ENCODE measurements at regions not wholly inside any gene's neighbourhood (a gene's known extent, or its start where the extent isn't known, plus 50 kb on each side); places are given as distances from the start of the nearest gene placed in this dataset.
A peak's percentile ranks its signal among the peaks of the same experiment; 100 is the strongest.
"Not testable (repeated sequence)": the region's sequence is repeated elsewhere in the genome, so short reads cannot be mapped to it uniquely, and the experiment has no call there.

GRCh38 chr2:19627359-19627758 lies 268.9 kb upstream of the OSR1 start:
- CTCF ChIA-PET, result interaction anchor here (0.7 kb wide), 1 partner anchor 10 kb away, joined by 3 read pairs; no protein-coding TSS in a partner anchor
- POLR2A ChIA-PET, result no interaction called here
- Histone ChIP-seq H3K36me3 (ENCODE audit: control insufficient read depth, insufficient read depth, low read length) (no peaks in the 10 kb centered on the region), H3K4me3 (ENCODE audit: low read depth, low read length) (no peak overlapping the region), H3K27me3 (ENCODE audit: control insufficient read depth, insufficient read depth, low read length) (no peaks in the 10 kb centered on the region; the same call in 1 of the 2 replicates)
- DNase-seq (ENCODE audit: low read depth), result no peak
- TF ChIP-seq, protein P1, sequence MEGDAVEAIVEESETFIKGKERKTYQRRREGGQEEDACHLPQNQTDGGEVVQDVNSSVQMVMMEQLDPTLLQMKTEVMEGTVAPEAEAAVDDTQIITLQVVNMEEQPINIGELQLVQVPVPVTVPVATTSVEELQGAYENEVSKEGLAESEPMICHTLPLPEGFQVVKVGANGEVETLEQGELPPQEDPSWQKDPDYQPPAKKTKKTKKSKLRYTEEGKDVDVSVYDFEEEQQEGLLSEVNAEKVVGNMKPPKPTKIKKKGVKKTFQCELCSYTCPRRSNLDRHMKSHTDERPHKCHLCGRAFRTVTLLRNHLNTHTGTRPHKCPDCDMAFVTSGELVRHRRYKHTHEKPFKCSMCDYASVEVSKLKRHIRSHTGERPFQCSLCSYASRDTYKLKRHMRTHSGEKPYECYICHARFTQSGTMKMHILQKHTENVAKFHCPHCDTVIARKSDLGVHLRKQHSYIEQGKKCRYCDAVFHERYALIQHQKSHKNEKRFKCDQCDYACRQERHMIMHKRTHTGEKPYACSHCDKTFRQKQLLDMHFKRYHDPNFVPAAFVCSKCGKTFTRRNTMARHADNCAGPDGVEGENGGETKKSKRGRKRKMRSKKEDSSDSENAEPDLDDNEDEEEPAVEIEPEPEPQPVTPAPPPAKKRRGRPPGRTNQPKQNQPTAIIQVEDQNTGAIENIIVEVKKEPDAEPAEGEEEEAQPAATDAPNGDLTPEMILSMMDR (IDR thresholded peaks at IDR 0.05; ENCODE audit: insufficient read depth, low read depth, low read length), result no peak

DNA sequence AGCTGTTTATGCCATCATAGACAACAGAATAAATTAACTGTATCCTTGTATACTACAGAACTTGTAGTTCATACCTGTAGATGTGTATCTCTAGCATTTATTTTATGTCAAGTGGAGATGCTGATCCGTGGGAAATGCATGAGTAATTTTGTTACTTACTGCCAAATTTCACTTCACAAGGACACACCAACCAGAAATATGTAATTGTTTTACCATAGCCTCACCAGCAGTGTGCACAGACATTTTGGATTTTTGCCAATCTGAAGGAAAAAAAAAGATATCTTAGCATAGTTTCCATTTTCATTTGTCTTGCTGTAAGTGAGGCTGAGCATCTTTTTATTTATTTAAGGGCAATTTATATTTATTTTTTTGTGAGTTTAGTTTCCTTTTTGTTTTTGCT lies 265.1 kb upstream of the OSR1 start:
- no peaks in the 10 kb centered on the region for H3K27me3 ChIP-seq (ENCODE audit: control insufficient read depth, insufficient read depth, low read length)
- H3K36me3 ChIP-seq (ENCODE audit: control insufficient read depth, insufficient read depth, low read length), result no peaks in the 10 kb centered on the region
- ChIA-PET CTCF (no interaction called here), POLR2A (no interaction called here)
- TF ChIP-seq, protein P1 (IDR thresholded peaks at IDR 0.05; ENCODE audit: insufficient read depth, low read depth, low read length), result no peak
- DNase-seq (ENCODE audit: low read depth), result no peak
- H3K4me3 ChIP-seq (ENCODE audit: low read depth, low read length), result no peak overlapping the region

- TF ChIP-seq, protein P1 (IDR thresholded peaks at IDR 0.05; ENCODE audit: insufficient read depth, low read depth, low read length), result no peak
- no peaks in the 10 kb centered on the region for H3K27me3 ChIP-seq (ENCODE audit: control insufficient read depth, insufficient read depth, low read length)
- ChIA-PET POLR2A (no interaction called here), CTCF (no interaction called here)
- H3K4me3 ChIP-seq (ENCODE audit: low read depth, low read length), result no peak overlapping the region
- no peaks in the 10 kb centered on the region for H3K36me3 ChIP-seq (ENCODE audit: control insufficient read depth, insufficient read depth, low read length)
- DNase-seq (ENCODE audit: low read depth), result no peak
Observed at GRCh38 chr2:19617257-19617848, 258.9 kb upstream of the OSR1 start.

DNA sequence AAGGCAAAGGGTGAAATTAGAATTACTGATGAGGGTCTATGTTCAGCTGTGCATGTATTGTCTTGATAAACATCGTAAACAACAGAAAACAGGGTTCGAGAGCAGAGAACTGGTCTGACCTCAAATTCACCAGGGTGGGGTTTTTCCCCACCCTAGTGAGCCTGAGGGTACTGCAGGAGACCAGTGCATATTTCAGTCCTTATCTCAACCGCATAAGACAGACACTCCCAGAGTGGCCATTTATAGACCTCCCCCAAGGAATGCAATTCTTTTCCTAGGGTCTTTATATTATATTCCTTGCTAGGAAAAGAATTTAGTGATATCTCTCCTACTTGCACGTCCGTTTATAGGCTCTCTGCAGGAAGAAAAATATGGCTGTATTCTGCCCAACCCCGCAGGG lies 257.0 kb upstream of the OSR1 start:
- H3K36me3 ChIP-seq (ENCODE audit: control insufficient read depth, insufficient read depth, low read length); DNase-seq (ENCODE audit: low read depth); H3K4me3 ChIP-seq (ENCODE audit: low read depth, low read length); POLR2A ChIA-PET; H3K27me3 ChIP-seq (ENCODE audit: control insufficient read depth, insufficient read depth, low read length); CTCF ChIA-PET: not testable (repeated sequence)

- ChIA-PET CTCF (interaction anchor here (0.6 kb wide), 1 partner anchor 1013 kb away, joined by 3 read pairs; no protein-coding TSS in a partner anchor), POLR2A (interaction anchor here (0.5 to 0.6 kb wide), 2 partner anchors 289 to 759 kb away, joined by 3 read pairs; no protein-coding TSS in a partner anchor)
- TF ChIP-seq, protein P1 (IDR thresholded peaks at IDR 0.05; ENCODE audit: insufficient read depth, low read depth, low read length), result no peak
- H3K27me3 ChIP-seq (ENCODE audit: control insufficient read depth, insufficient read depth, low read length), result no peaks in the 10 kb centered on the region
- no peak overlapping the region for H3K4me3 ChIP-seq (ENCODE audit: low read depth, low read length)
- peak; percentile 62 for DNase-seq (ENCODE audit: low read depth)
- no peaks in the 10 kb centered on the region for H3K36me3 ChIP-seq (ENCODE audit: control insufficient read depth, insufficient read depth, low read length)
Observed at GRCh38 chr2:19614066-19614465, 255.6 kb upstream of the OSR1 start.
